PC-3 (cell line): ENCODE measurements at regions not wholly inside any gene's neighbourhood (a gene's known extent, or its start where the extent isn't known, plus 50 kb on each side); places are given as distances from the start of the nearest gene placed in this dataset.

Experiments
- EZH2 ChIP-seq: fragments of 300-600 bp; sonication (generic); IDR thresholded peaks from one replicate; pipeline ENCODE4 v1.6.1; 2017; ENCODE audit warnings: antibody characterized with exemption, mild to moderate bottlenecking, low read length; ENCODE audit not compliant: unreplicated experiment
- TF ChIP-seq, protein P1 (sequence below): fragments of 300-600 bp; sonication (generic); conservative IDR thresholded peaks from 2 replicates; pipeline ENCODE4 v1.5.1; 2017; ENCODE audit warnings: antibody characterized with exemption, low read depth, mild to moderate bottlenecking, low read length

- TF ChIP-seq, protein P1, sequence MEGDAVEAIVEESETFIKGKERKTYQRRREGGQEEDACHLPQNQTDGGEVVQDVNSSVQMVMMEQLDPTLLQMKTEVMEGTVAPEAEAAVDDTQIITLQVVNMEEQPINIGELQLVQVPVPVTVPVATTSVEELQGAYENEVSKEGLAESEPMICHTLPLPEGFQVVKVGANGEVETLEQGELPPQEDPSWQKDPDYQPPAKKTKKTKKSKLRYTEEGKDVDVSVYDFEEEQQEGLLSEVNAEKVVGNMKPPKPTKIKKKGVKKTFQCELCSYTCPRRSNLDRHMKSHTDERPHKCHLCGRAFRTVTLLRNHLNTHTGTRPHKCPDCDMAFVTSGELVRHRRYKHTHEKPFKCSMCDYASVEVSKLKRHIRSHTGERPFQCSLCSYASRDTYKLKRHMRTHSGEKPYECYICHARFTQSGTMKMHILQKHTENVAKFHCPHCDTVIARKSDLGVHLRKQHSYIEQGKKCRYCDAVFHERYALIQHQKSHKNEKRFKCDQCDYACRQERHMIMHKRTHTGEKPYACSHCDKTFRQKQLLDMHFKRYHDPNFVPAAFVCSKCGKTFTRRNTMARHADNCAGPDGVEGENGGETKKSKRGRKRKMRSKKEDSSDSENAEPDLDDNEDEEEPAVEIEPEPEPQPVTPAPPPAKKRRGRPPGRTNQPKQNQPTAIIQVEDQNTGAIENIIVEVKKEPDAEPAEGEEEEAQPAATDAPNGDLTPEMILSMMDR: no peak
- TF ChIP-seq EZH2: no peak
Observed at GRCh38 chrX:87003031-87003430, 514.6 kb upstream of the KLHL4 start.
